AG04450 (cell line): ENCODE measurements at regions not wholly inside any gene's neighbourhood (a gene's known extent, or its start where the extent isn't known, plus 50 kb on each side); places are given as distances from the start of the nearest gene placed in this dataset.

Source experiments
- CTCF ChIA-PET: fragments of 300-600, 350-600 bp; formaldehyde crosslinking; extraction: SDS; loops from one replicate; lab custom pipeline; 2022; ENCODE audit warnings: antibody characterized with exemption, inconsistent platforms; lab: Charles Lee
- POLR2A ChIA-PET: fragments of 350-600 bp; formaldehyde crosslinking; extraction: SDS; loops from one replicate; lab custom pipeline; 2021; ENCODE audit warnings: antibody characterized with exemption, inconsistent platforms; lab: Yijun Ruan, JAX
- DNase-seq: peaks from one replicate; pipeline ENCODE4 v3.0.0-alpha.2; 2011; ENCODE audit warnings: low read depth, low spot score
- H3K27ac ChIP-seq: one replicate; pipeline ENCODE4 v1.5.1; 2012; ENCODE audit warnings: low read depth, low read length, control low read depth
- H3K27me3 ChIP-seq: one replicate; pipeline ENCODE4 v1.6.0; 2012; ENCODE audit warnings: low read length; ENCODE audit not compliant: control insufficient read depth, insufficient read depth
- H3K4me3 ChIP-seq: 2 replicates; pipeline ENCODE4 v1.5.1; 2011; ENCODE audit warnings: mild to moderate bottlenecking, low read depth, low read length, control low read depth
- H3K9me3 ChIP-seq: 2 replicates; pipeline ENCODE4 v1.5.1; 2012; ENCODE audit warnings: low read length; ENCODE audit not compliant: control insufficient read depth, insufficient read depth
- TF ChIP-seq, protein P1 (sequence below): IDR thresholded peaks from 2 replicates; pipeline ENCODE4 v1.5.1; 2011; ENCODE audit warnings: low read depth, low read length, control low read depth, inconsistent platforms

- CTCF ChIA-PET, result interaction anchor here (1.0 kb wide), 1 partner anchor 69 kb away, joined by 4 read pairs; no protein-coding TSS in a partner anchor
- H3K9me3 ChIP-seq, result no peaks in the 10 kb centered on the region
- POLR2A ChIA-PET, result no interaction called here
- H3K27me3 ChIP-seq, result no peaks in the 10 kb centered on the region
- TF ChIP-seq, protein P1, sequence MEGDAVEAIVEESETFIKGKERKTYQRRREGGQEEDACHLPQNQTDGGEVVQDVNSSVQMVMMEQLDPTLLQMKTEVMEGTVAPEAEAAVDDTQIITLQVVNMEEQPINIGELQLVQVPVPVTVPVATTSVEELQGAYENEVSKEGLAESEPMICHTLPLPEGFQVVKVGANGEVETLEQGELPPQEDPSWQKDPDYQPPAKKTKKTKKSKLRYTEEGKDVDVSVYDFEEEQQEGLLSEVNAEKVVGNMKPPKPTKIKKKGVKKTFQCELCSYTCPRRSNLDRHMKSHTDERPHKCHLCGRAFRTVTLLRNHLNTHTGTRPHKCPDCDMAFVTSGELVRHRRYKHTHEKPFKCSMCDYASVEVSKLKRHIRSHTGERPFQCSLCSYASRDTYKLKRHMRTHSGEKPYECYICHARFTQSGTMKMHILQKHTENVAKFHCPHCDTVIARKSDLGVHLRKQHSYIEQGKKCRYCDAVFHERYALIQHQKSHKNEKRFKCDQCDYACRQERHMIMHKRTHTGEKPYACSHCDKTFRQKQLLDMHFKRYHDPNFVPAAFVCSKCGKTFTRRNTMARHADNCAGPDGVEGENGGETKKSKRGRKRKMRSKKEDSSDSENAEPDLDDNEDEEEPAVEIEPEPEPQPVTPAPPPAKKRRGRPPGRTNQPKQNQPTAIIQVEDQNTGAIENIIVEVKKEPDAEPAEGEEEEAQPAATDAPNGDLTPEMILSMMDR, result no peak
- H3K4me3 ChIP-seq, result no peak overlapping the region
- no peak for DNase-seq
- H3K27ac ChIP-seq, result no peak overlapping the region
Measured at GRCh38 chr10:110423650-110424049, 74.1 kb upstream of the DUSP5 start.

- Histone ChIP-seq H3K27ac (peak overlapping the region; percentile 99), H3K27me3 (no peaks in the 10 kb centered on the region), H3K4me3 (no peak overlapping the region), H3K9me3 (no peaks in the 10 kb centered on the region)
- CTCF ChIA-PET, result interaction anchor here (1.0 to 1.6 kb wide), 2 partner anchors 18 to 121 kb away, joined by 3 to 5 read pairs; no protein-coding TSS in a partner anchor
- DNase-seq, result peak; percentile 92
- TF ChIP-seq, protein P1, result no peak
- POLR2A ChIA-PET, result interaction anchor here (1.0 to 2.2 kb wide), 8 partner anchors 12 to 87 kb away, joined by 3 to 16 read pairs (median 6); no protein-coding TSS in a partner anchor
Measured at GRCh38 chr10:110425684-110426293, 71.9 kb upstream of the DUSP5 start.

DNA sequence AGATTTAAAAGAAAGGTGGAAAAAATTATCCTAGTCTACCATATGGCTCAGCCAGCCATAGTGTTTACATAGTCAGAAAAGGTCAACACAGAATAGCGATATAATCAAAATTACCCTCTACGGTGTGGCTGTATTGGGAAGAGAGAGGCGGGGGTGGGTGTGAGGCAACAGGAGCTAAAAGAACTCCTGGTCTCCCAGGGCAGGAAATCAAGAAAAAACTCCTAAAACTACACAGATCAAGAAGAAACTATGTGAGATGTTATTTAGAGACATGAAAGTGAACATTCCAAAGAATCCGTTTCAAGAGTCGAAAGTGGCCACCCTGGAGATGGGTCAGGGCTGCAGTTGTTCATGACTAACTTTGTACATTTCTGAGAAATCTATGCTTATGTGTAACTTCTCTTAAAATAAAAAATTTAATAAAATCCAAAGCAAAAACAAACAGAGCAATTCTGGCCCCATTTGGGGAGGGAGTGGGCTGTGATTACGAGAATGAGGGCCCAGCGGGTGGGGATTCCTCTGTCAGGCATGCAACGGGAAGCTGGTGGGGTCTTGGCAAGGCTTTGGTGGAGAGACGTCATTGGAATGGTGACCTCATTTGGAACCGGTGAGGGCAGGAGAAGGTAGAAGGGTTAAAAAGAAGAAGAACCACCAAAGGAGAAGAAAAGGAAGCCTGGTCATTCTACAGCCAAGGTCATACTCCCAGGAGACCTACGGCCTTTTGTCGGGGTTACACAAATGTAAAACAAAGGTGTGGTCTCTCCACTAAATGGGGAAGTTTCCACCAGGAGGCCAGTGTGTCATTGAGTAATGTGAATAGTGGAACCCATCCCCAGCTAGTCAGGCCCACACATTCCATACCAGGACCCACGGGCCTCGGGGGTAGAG lies 71.2 kb upstream of the DUSP5 start:
- ChIA-PET POLR2A (interaction anchor here (0.6 to 2.2 kb wide), 10 partner anchors 13 to 90 kb away, joined by 3 to 16 read pairs (median 6); no protein-coding TSS in a partner anchor), CTCF (interaction anchor here (1.6 kb wide), 1 partner anchor 19 kb away, joined by 5 read pairs; no protein-coding TSS in a partner anchor)

GRCh38 chr10:110429301-110429700 lies 68.4 kb upstream of the DUSP5 start:
- Histone ChIP-seq H3K27ac (no peak overlapping the region), H3K27me3 (no peaks in the 10 kb centered on the region), H3K9me3 (peaks cover 3% of the 10 kb centered on the region), H3K4me3 (no peak overlapping the region)
- CTCF ChIA-PET, result interaction anchor here (0.6 kb wide), 1 partner anchor 11 kb away, joined by 3 read pairs; no protein-coding TSS in a partner anchor
- TF ChIP-seq, protein P1, result no peak
- POLR2A ChIA-PET, result no interaction called here
- no peak for DNase-seq

More for the DNA sequence above, 71.2 kb upstream of the DUSP5 start:
- H3K9me3 ChIP-seq, result no peaks in the 10 kb centered on the region
- DNase-seq, result peak; percentile 69
- no peaks in the 10 kb centered on the region for H3K27me3 ChIP-seq
- H3K4me3 ChIP-seq, result no peak overlapping the region
- peak overlapping the region; percentile 99 for H3K27ac ChIP-seq
- TF ChIP-seq, protein P1, result no peak
